Endothelial cell of umbilical vein (primary cell): ENCODE measurements at regions not wholly inside any gene's neighbourhood (a gene's known extent, or its start where the extent isn't known, plus 50 kb on each side); places are given as distances from the start of the nearest gene placed in this dataset.
"Not testable (repeated sequence)": the region's sequence is repeated elsewhere in the genome, so short reads cannot be mapped to it uniquely, and the experiment has no call there.

ENCODE experiments used
- BruUV-seq: library from RNA; stranded (reverse); fragments of 400-500 nt; replicated peaks from 2 replicates; lab custom pipeline; 2021; lab: Mats Ljungman, UMichigan
- CTCF ChIA-PET: fragments of 300-600, 350-600 bp; sonication (Branson Sonifier 250); formaldehyde crosslinking; loops from one replicate; lab custom pipeline; 2021; ENCODE audit warnings: antibody characterized with exemption, inconsistent platforms; lab: Charles Lee
- POLR2A ChIA-PET: fragments of 300-600, 350-600 bp; sonication (Branson Sonifier 250); formaldehyde crosslinking; loops from one replicate; lab custom pipeline; 2021; ENCODE audit warnings: antibody characterized with exemption, inconsistent platforms; lab: Charles Lee
- DNase-seq: peaks from one replicate; pipeline ENCODE4 v3.0.0-alpha.2; 2011; ENCODE audit warnings: low read depth, low spot score
- FAIRE-seq: peaks from 2 replicates; lab custom pipeline; 2011; peaks lifted over from hg19 to GRCh38; lab: Jason Lieb, UNC
- H2AFZ ChIP-seq: 2 replicates; pipeline ENCODE4 v1.6.0; 2012; ENCODE audit warnings: low read depth, low read length, control low read depth, inconsistent platforms
- H3K27ac ChIP-seq: 2 replicates; pipeline ENCODE4 v1.5.1; 2011; ENCODE audit warnings: low read depth, mild to moderate bottlenecking, control low read depth, low read length, moderate library complexity; ENCODE audit not compliant: insufficient read depth
- H3K27me3 ChIP-seq, 2 experiments: 2 replicates each; pipeline versions ENCODE4 v1.6.0 to v1.6.1; 2011; ENCODE audit warnings: low read length in 2 of 2, mixed read lengths in 1 of 2; ENCODE audit not compliant: control insufficient read depth in 2 of 2, insufficient read depth in 2 of 2
- H3K36me3 ChIP-seq, 2 experiments: 2 replicates in 1 of 2; 3 replicates in 1 of 2; pipeline ENCODE4 v1.5.1; 2011; ENCODE audit warnings: low read length in 2 of 2, mild to moderate bottlenecking in 1 of 2, moderate library complexity in 1 of 2; ENCODE audit not compliant: control insufficient read depth in 2 of 2, insufficient read depth in 2 of 2; ENCODE audit errors: extremely low read depth in 1 of 2
- H3K4me1 ChIP-seq: 3 replicates; pipeline ENCODE4 v1.5.1; 2011; ENCODE audit warnings: mild to moderate bottlenecking, low read length; ENCODE audit not compliant: control insufficient read depth, insufficient read depth; ENCODE audit errors: extremely low read depth
- H3K4me2 ChIP-seq: 2 replicates; pipeline ENCODE4 v1.6.1; 2011; ENCODE audit warnings: low read length, control low read depth, mixed read lengths; ENCODE audit not compliant: insufficient read depth
- H3K4me3 ChIP-seq, 3 experiments: fragments of 200-600 bp in 1 of 3; sonication (generic), shearing (Covaris generic) in 1 of 3; replicated peaks in 1 of 3; 2 replicates each; pipeline ENCODE4 v1.5.1; 2011 to 2016; ENCODE audit warnings: control low read depth in 3 of 3, low read length in 3 of 3, mild to moderate bottlenecking in 2 of 3, inconsistent platforms in 1 of 3, low read depth in 1 of 3, moderate library complexity in 1 of 3; ENCODE audit not compliant: insufficient read depth in 1 of 3
- H3K79me2 ChIP-seq: 2 replicates; pipeline ENCODE4 v1.6.0; 2012; ENCODE audit warnings: low read length, inconsistent platforms; ENCODE audit not compliant: control insufficient read depth, insufficient read depth
- H3K9ac ChIP-seq: replicated peaks from 2 replicates; pipeline ENCODE3; 2011; ENCODE audit warnings: low read length, control low read depth; ENCODE audit not compliant: insufficient read depth; ENCODE audit errors: extremely low read depth
- H3K9me1 ChIP-seq: replicated peaks from 3 replicates; pipeline ENCODE4 v1.6.0; 2011; ENCODE audit warnings: mild to moderate bottlenecking, low read length; ENCODE audit not compliant: control insufficient read depth, insufficient read depth; ENCODE audit errors: extremely low read depth
- H3K9me3 ChIP-seq: replicated peaks from 2 replicates; pipeline ENCODE4 v1.5.1; 2012; ENCODE audit warnings: low read length, inconsistent platforms; ENCODE audit not compliant: control insufficient read depth, insufficient read depth
- H4K20me1 ChIP-seq: replicated peaks from 2 replicates; pipeline ENCODE3; 2011; ENCODE audit warnings: mild to moderate bottlenecking, low read length; ENCODE audit not compliant: control insufficient read depth, insufficient read depth; ENCODE audit errors: extremely low read depth
- CTCF ChIP-seq, 2 donors: IDR thresholded peaks; 1 replicate in 1 of 2; 2 replicates in 1 of 2; pipeline ENCODE4 v1.5.1; 2011; ENCODE audit warnings: low read length in 2 of 2, mild to moderate bottlenecking in 2 of 2, moderate library complexity in 2 of 2, control low read depth in 1 of 2, inconsistent platforms in 1 of 2, low read depth in 1 of 2; ENCODE audit not compliant: insufficient read depth in 1 of 2; ENCODE audit errors: extremely low read depth in 1 of 2
- EZH2 ChIP-seq: IDR thresholded peaks from 2 replicates; pipeline ENCODE4 v1.6.1; 2012; ENCODE audit warnings: borderline replicate concordance, low read depth, mild to moderate bottlenecking, moderate library complexity, low read length, inconsistent platforms; ENCODE audit not compliant: severe bottlenecking
- FOS ChIP-seq: IDR thresholded peaks from 2 replicates; pipeline ENCODE4 v1.6.1; 2011; ENCODE audit warnings: mild to moderate bottlenecking, low read length, moderate library complexity, borderline replicate concordance; ENCODE audit not compliant: insufficient read depth
- GATA2 ChIP-seq: IDR thresholded peaks from 2 replicates; pipeline ENCODE4 v1.7.0; 2011; ENCODE audit warnings: low read depth, mild to moderate bottlenecking, moderate library complexity, mixed read lengths, low read length; ENCODE audit not compliant: insufficient read length, insufficient read depth
- JUN ChIP-seq: IDR thresholded peaks from 2 replicates; pipeline ENCODE4 v1.6.1; 2011; ENCODE audit warnings: borderline replicate concordance, low read depth; ENCODE audit not compliant: insufficient read length, insufficient read depth
- MYC ChIP-seq: IDR thresholded peaks from one replicate; pipeline ENCODE4 v1.6.1; 2011; ENCODE audit warnings: mild to moderate bottlenecking, low read depth, low read length
- POLR2A ChIP-seq: IDR thresholded peaks from 2 replicates; pipeline ENCODE4 v1.6.1; 2012; ENCODE audit warnings: low read depth, mild to moderate bottlenecking, control low read depth, low read length
- POLR2AphosphoS5 ChIP-seq: IDR thresholded peaks from 2 replicates; pipeline ENCODE4 v1.6.1; 2012; ENCODE audit warnings: low read depth, mild to moderate bottlenecking, control low read depth, low read length, moderate library complexity; ENCODE audit not compliant: insufficient read depth
- dilution Hi-C: fragments of 300-500 bp; cut with MboI; formaldehyde crosslinking; loops from one replicate; pipeline ENCODE4 v1.15.0; 2019; ENCODE audit warnings: low sequenced_read_pairs; ENCODE audit not compliant: extremely low pct_ligation_motif_present
- intact Hi-C: fragments of 100-400 bp; cut with micrococcal nuclease; formaldehyde crosslinking; loops from one replicate; pipeline ENCODE4 v1.10.0; 2022
- TF ChIP-seq, protein P1 (sequence below): IDR thresholded peaks from 2 replicates; pipeline ENCODE4 v1.6.1; 2011; ENCODE audit not compliant: insufficient read depth, insufficient read length

DNA sequence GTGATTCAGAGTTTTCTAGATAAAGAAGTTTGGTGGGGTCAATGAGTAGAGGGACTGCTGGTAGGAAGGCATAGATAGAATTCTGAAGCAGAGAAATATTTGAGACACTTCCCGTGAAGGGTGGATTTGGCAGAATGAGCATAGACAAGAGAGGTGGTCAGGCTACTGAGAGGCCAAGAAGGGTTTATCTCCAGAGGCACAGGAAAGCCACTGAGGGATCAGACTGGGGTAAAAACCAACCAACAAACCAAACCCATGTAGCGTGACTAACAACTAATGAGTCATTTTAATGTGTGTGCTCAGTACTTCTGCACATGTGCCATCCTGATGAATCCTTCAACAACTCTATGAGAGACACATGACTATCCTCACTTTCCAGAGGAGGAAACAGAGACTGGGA is 60.0 kb upstream of the SERP2 start:
- H3K9ac ChIP-seq = peak overlapping the region; percentile 53
- BruUV-seq = no TSS peak

DNA sequence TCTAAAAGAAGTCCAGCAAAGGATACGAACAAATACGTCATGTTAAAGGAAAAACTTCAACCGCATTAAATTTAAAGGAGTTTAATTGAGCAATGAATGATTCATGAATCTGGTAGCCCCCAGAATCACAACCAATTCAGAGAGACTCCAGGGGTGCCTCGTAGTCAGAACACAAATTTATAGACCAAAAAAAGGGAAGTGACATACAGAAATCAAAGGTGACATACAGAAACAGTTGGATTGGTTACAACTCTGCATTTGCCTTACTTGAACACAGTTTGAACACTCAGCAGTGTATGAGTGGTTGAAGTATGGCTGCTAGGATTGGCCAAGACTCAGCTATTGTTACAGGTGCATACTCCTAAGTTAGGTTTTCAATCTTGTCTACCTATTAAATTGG is 59.5 kb upstream of the SERP2 start:
- dilution Hi-C loops, POLR2A ChIA-PET, CTCF ChIA-PET, H3K9me3 ChIP-seq, H3K79me2 ChIP-seq, H3K9me1 ChIP-seq, BruUV-seq, H3K4me3 ChIP-seq, H3K36me3 ChIP-seq, DNase-seq, H3K27me3 ChIP-seq, H2AFZ ChIP-seq, H3K9ac ChIP-seq, H4K20me1 ChIP-seq, intact Hi-C loops: not testable (repeated sequence)
- Histone ChIP-seq H3K4me2 (peak overlapping the region; percentile 10), H3K4me1 (peaks cover 23% of the 10 kb centered on the region), H3K27ac (peak overlapping the region; percentile 81)
- FAIRE-seq = peak; percentile 8

More for the DNA sequence above, 60.0 kb upstream of the SERP2 start:
- Histone ChIP-seq H3K4me3 (no peak overlapping the region), H2AFZ (peak overlapping the region; percentile 34), H3K36me3 (no peaks in the 10 kb centered on the region), H4K20me1 (no peaks in the 10 kb centered on the region), H3K9me1 (no peaks in the 10 kb centered on the region), H3K4me2 (peak overlapping the region; percentile 60), H3K9me3 (no peaks in the 10 kb centered on the region), H3K27ac (peak overlapping the region; percentile 81), H3K27me3 (no peaks in the 10 kb centered on the region), H3K79me2 (no peaks in the 10 kb centered on the region), H3K4me1 (peaks cover 23% of the 10 kb centered on the region)
- ChIA-PET CTCF (no interaction called here), POLR2A (no interaction called here)
- dilution Hi-C loops = no loop called here
- intact Hi-C loops = loop anchor here (1.0 kb wide), 2 partner anchors 51 to 122 kb away; no protein-coding TSS in a partner anchor
- no peak for TF ChIP-seq EZH2
- TF ChIP-seq POLR2A = no peak
- TF ChIP-seq FOS = peak; percentile 79
- TF ChIP-seq MYC = no peak
- TF ChIP-seq POLR2AphosphoS5 = peak; percentile 28
- TF ChIP-seq, protein P1, sequence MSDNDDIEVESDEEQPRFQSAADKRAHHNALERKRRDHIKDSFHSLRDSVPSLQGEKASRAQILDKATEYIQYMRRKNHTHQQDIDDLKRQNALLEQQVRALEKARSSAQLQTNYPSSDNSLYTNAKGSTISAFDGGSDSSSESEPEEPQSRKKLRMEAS = no peak
- TF ChIP-seq JUN = peak; percentile 60
- no peak for TF ChIP-seq CTCF (IDR thresholded peaks at IDR 0.05; ENCODE audit: extremely low read depth in 1 of 2, insufficient read depth in 1 of 2, low read depth in 1 of 2, low read length in 2 of 2)
- TF ChIP-seq GATA2 = peak; percentile 44
- no peak for FAIRE-seq
- DNase-seq = peak; percentile 76
